GM20000 (cell line): ENCODE measurements at regions not wholly inside any gene's neighbourhood (a gene's known extent, or its start where the extent isn't known, plus 50 kb on each side); places are given as distances from the start of the nearest gene placed in this dataset.
A peak's percentile ranks its signal among the peaks of the same experiment; 100 is the strongest.

Experiments
- DNase-seq: peaks from one replicate; pipeline ENCODE4 v3.0.0; 2012; ENCODE audit warnings: low spot score
- CTCF ChIP-seq: IDR thresholded peaks from 2 replicates; pipeline ENCODE4 v1.5.1; 2012; ENCODE audit warnings: mild to moderate bottlenecking, control low read depth; ENCODE audit errors: extremely low read depth, missing control alignments

GRCh38 chr1:25050165-25050564 lies 120.1 kb upstream of the RUNX3 start:
- TF ChIP-seq CTCF: no peak
- no peak for DNase-seq

GRCh38 chr1:25049190-25049589 lies 119.1 kb upstream of the RUNX3 start:
- DNase-seq: no peak
- TF ChIP-seq CTCF: no peak

- TF ChIP-seq CTCF: no peak
- no peak for DNase-seq
Observed at GRCh38 chr1:25048728-25049127, 118.7 kb upstream of the RUNX3 start.

- TF ChIP-seq CTCF: no peak
Observed at GRCh38 chr1:25047506-25048240, 117.6 kb upstream of the RUNX3 start.

GRCh38 chr1:25046194-25046532 lies 116.1 kb upstream of the RUNX3 start:
- DNase-seq: peak; percentile 50
- TF ChIP-seq CTCF: no peak

More at GRCh38 chr1:25047506-25048240, 117.6 kb upstream of the RUNX3 start:
- no peak for DNase-seq

GRCh38 chr1:25045480-25046193 lies 115.6 kb upstream of the RUNX3 start:
- DNase-seq: no peak
- TF ChIP-seq CTCF: no peak

- DNase-seq: no peak
- TF ChIP-seq CTCF: no peak
Observed at GRCh38 chr1:25043228-25043580, 113.1 kb upstream of the RUNX3 start.
